ENCODE measurements at regions not wholly inside any gene's neighbourhood (a gene's known extent, or its start where the extent isn't known, plus 50 kb on each side); places are given as distances from the start of the nearest gene placed in this dataset.
A peak's percentile ranks its signal among the peaks of the same experiment; 100 is the strongest.

DNA sequence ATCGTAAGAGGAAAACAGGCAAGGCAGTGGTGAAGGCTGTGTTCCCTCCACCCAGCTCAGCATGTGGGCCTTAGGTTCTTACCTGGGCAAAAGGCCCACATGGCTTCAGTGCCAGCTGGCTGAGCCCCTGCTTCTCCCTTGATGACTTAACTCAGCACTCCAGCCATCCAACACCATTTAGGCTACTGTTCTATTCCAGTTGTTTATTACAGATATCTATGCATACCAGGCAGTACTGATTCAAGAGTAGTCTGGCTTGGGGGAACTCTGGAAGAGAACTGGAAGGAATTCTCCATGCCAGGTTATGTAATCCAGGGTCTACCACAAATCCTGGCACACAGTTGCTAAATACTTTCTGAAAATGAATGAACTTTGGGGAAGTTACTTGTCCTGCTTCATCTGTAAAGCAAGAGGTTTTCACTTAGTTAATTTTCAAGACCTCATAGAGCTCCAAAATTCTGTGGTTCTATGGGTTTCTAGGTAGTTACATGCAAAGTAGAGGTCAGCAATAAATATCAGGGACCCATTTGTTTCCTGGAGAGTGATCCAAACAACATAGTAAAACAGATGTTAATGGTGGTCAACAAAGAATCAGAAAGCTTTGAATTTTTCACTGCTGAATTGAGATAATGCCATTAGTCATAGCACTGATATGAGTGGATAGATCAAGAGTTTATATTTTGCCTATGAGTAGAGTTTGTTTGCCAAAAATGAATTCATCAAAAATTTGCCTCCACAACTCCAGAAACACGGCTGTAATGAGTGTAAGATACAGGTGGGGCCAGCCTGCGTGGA lies 88.2 kb upstream of the OSMR start (continued):
- TF ChIP-seq PATZ1 (tag by site-specific recombination; IDR thresholded peaks at IDR 0.05) = no peak
- TF ChIP-seq ZNF664 (tag by site-specific recombination; IDR thresholded peaks at IDR 0.05) = no peak
- TF ChIP-seq, protein P1, sequence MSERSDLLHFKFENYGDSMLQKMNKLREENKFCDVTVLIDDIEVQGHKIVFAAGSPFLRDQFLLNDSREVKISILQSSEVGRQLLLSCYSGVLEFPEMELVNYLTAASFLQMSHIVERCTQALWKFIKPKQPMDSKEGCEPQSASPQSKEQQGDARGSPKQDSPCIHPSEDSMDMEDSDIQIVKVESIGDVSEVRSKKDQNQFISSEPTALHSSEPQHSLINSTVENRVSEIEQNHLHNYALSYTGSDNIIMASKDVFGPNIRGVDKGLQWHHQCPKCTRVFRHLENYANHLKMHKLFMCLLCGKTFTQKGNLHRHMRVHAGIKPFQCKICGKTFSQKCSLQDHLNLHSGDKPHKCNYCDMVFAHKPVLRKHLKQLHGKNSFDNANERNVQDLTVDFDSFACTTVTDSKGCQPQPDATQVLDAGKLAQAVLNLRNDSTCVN (tag by site-specific recombination; optimal IDR thresholded peaks at IDR 0.05) = no peak
- no peak for TF ChIP-seq ZXDB (tag by site-specific recombination; IDR thresholded peaks at IDR 0.05)
- TF ChIP-seq ZNF561 (tag by site-specific recombination; IDR thresholded peaks at IDR 0.05; ENCODE audit: borderline replicate concordance) = no peak
- no peak for TF ChIP-seq ZNF626 (tag by site-specific recombination; IDR thresholded peaks at IDR 0.05)

- H3K4me1 ChIP-seq (ENCODE audit: control insufficient read depth, insufficient read depth, low read length) = no peaks in the 10 kb centered on the region
- no peak overlapping the region for H3K27ac ChIP-seq (ENCODE audit: extremely low read depth, low read depth, low read length)
- H3K9me3 ChIP-seq (ENCODE audit: control insufficient read depth, insufficient read depth, low read depth, low read length) = no peaks in the 10 kb centered on the region
- no peak overlapping the region for H3K4me3 ChIP-seq (ENCODE audit: low read depth, low read length)
- no peaks in the 10 kb centered on the region for H3K36me3 ChIP-seq (ENCODE audit: control insufficient read depth in 2 of 2, insufficient read depth in 1 of 2, low read length in 2 of 2)
- ChIA-PET CTCF (interaction anchor here (0.7 to 0.8 kb wide), 2 partner anchors 25 to 353 kb away, joined by 3 read pairs; no protein-coding TSS in a partner anchor), POLR2A (no interaction called here)
- TF ChIP-seq ZBTB44 (tag by site-specific recombination; IDR thresholded peaks at IDR 0.05) (0 out of 2 replicates have a peak, but pooled peaks have one; percentile 44), ZNF621 (tag by site-specific recombination; IDR thresholded peaks at IDR 0.05) (no peak), ZNF843 (tag by site-specific recombination; IDR thresholded peaks at IDR 0.05) (no peak)
Measured at GRCh38 chr5:38758774-38759600, 86.8 kb upstream of the OSMR start.

DNA sequence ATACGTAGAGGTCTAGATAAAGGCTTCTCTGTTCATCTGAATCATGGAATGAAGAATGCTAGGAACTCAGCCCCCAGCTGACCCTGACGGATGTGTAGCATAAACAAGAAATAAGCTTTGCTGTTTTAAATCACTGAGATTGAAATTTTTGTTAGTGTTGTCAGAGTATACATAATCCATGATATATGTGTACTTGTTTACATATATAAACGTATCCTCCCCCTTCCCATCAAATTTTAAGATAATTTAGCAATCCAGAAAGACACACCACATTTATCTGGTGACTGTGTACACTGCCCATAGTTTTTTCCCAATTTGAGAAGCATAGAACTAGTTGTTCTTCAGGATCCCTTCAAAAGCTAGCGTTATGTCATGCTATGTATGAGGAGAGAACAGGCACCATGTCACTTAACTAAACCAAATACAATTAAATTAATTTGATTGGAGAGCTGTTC lies 80.8 kb upstream of the OSMR start:
- Histone ChIP-seq H3K27ac (ENCODE audit: extremely low read depth, low read depth, low read length) (no peak overlapping the region), H3K9me3 (ENCODE audit: control insufficient read depth, insufficient read depth, low read depth, low read length) (no peaks in the 10 kb centered on the region; the same call in 1 of the 2 replicates), H3K4me3 (ENCODE audit: low read depth, low read length) (no peak overlapping the region), H3K4me1 (ENCODE audit: control insufficient read depth, insufficient read depth, low read length) (no peaks in the 10 kb centered on the region), H3K36me3 (ENCODE audit: control insufficient read depth in 2 of 2, insufficient read depth in 1 of 2, low read length in 2 of 2) (no peaks in the 10 kb centered on the region)
- TF ChIP-seq, protein P2, sequence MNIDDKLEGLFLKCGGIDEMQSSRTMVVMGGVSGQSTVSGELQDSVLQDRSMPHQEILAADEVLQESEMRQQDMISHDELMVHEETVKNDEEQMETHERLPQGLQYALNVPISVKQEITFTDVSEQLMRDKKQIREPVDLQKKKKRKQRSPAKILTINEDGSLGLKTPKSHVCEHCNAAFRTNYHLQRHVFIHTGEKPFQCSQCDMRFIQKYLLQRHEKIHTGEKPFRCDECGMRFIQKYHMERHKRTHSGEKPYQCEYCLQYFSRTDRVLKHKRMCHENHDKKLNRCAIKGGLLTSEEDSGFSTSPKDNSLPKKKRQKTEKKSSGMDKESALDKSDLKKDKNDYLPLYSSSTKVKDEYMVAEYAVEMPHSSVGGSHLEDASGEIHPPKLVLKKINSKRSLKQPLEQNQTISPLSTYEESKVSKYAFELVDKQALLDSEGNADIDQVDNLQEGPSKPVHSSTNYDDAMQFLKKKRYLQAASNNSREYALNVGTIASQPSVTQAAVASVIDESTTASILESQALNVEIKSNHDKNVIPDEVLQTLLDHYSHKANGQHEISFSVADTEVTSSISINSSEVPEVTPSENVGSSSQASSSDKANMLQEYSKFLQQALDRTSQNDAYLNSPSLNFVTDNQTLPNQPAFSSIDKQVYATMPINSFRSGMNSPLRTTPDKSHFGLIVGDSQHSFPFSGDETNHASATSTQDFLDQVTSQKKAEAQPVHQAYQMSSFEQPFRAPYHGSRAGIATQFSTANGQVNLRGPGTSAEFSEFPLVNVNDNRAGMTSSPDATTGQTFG (tag by site-specific recombination; IDR thresholded peaks at IDR 0.05; ENCODE audit: borderline replicate concordance) = no peak
- TF ChIP-seq MZF1 (tag by site-specific recombination; IDR thresholded peaks at IDR 0.05; ENCODE audit: borderline replicate concordance) (no peak), GLI4 (tag by site-specific recombination; IDR thresholded peaks at IDR 0.05) (no peak), ZNF202 (tag by site-specific recombination; IDR thresholded peaks at IDR 0.05; ENCODE audit: borderline replicate concordance) (no peak), WT1 (tag by site-specific recombination; IDR thresholded peaks at IDR 0.05) (no peak), ZNF391 (tag by site-specific recombination; IDR thresholded peaks at IDR 0.05; ENCODE audit: borderline replicate concordance, low read depth) (no peak), ZNF426 (tag by site-specific recombination; IDR thresholded peaks at IDR 0.05) (no peak), ZNF324 (tag by site-specific recombination; IDR thresholded peaks at IDR 0.05) (no peak), ZNF830 (tag by site-specific recombination; IDR thresholded peaks at IDR 0.05; ENCODE audit: low read depth) (no peak)
- ChIA-PET CTCF (interaction anchor here (0.9 to 2.1 kb wide), 5 partner anchors 11 to 345 kb away, joined by 3 to 7 read pairs (median 4); no protein-coding TSS in a partner anchor), POLR2A (interaction anchor here (0.6 kb wide), 1 partner anchor 1397 kb away, joined by 3 read pairs; no protein-coding TSS in a partner anchor)
